ENCODE measurements at regions not wholly inside any gene's neighbourhood (a gene's known extent, or its start where the extent isn't known, plus 50 kb on each side); places are given as distances from the start of the nearest gene placed in this dataset.

- Histone ChIP-seq H2BK5ac (ENCODE audit: insufficient read length, low read length) (no peak overlapping the region), H3K14ac (ENCODE audit: insufficient read depth, low read length) (no peak overlapping the region), H3K27me3 (ENCODE audit: insufficient read depth, low read length) (no peaks in the 10 kb centered on the region), H2BK12ac (ENCODE audit: insufficient read length, low read depth, low read length) (no peak overlapping the region), H3K4me2 (ENCODE audit: insufficient read depth, insufficient read length, low read length) (no peak overlapping the region), H2AK5ac (ENCODE audit: insufficient read length, low read length) (no peak overlapping the region), H2BK20ac (ENCODE audit: low read depth, low read length, poor library complexity, severe bottlenecking) (no peak overlapping the region), H3K23me2 (ENCODE audit: insufficient read length, low read depth, low read length, poor library complexity, severe bottlenecking) (no peaks in the 10 kb centered on the region), H3K9me3 (ENCODE audit: control insufficient read depth, low read depth, low read length) (no peaks in the 10 kb centered on the region), H2BK120ac (ENCODE audit: low read depth, low read length, poor library complexity, severe bottlenecking) (no peak overlapping the region), H3K9ac (ENCODE audit: extremely low read depth, insufficient read length, low read length) (no peak overlapping the region), H4K91ac (ENCODE audit: insufficient read length, low read depth, low read length) (no peak overlapping the region), H4K8ac (replicated peaks; ENCODE audit: insufficient read length, low read depth, low read length) (no peak overlapping the region), H3K56ac (ENCODE audit: insufficient read length, low read depth, low read length) (no peak overlapping the region), H3K79me2 (ENCODE audit: insufficient read depth, low read length) (no peaks in the 10 kb centered on the region), H4K20me1 (ENCODE audit: control insufficient read depth, insufficient read depth, insufficient read length) (no peaks in the 10 kb centered on the region), H2BK15ac (ENCODE audit: low read depth, low read length) (no peak overlapping the region), H3K79me1 (ENCODE audit: insufficient read depth, low read depth, low read length, poor library complexity, severe bottlenecking) (no peaks in the 10 kb centered on the region), H3K4ac (ENCODE audit: low read depth, low read length) (no peak overlapping the region), H3K18ac (ENCODE audit: insufficient read length, low read depth, low read length) (no peak overlapping the region), H4K5ac (ENCODE audit: insufficient read length, low read depth, low read length) (no peak overlapping the region), H3K27ac (ENCODE audit: insufficient read length, low read depth, low read length) (no peak overlapping the region), H2AFZ (ENCODE audit: low read length) (no peak overlapping the region), H3K4me1 (ENCODE audit: insufficient read depth, low read length) (no peaks in the 10 kb centered on the region; the same call in 1 of the 2 replicates), H3T11ph (ENCODE audit: low read length) (no peak overlapping the region), H3K23ac (ENCODE audit: insufficient read length, low read depth, low read length) (no peak overlapping the region)
- peaks cover 0 to 5% of the 10 kb centered on the region in 2 experiments; a peak in 2 of 4 replicates for H3K4me1 Mint-ChIP-seq
- no peak overlapping the region for H3K4me3 Mint-ChIP-seq
- no peaks in the 10 kb centered on the region; a peak in 2 of 7 replicates for H3K36me3 Mint-ChIP-seq (ENCODE audit: insufficient read depth in 1 of 3, low read depth in 3 of 3)
- H3K27me3 Mint-ChIP-seq (ENCODE audit: low read depth) = peaks cover 4% of the 10 kb centered on the region; the same call in 1 of the 2 replicates
- no CpG with 5 or more reads among the region's 4 CpGs for WGBS (ENCODE audit: extremely low coverage, insufficient read length, low lambda C conversion rate)
- H3K27ac Mint-ChIP-seq = no peak overlapping the region
- no peak for TF ChIP-seq CTCF (conservative IDR thresholded peaks at IDR 0.05)
- DNase-seq = no peak
- peaks cover 0 to 3% of the 10 kb centered on the region in 2 experiments; a peak in 3 of 5 replicates for H3K9me3 Mint-ChIP-seq
Observed at GRCh38 chr5:5065472-5065871, 74.7 kb upstream of the ADAMTS16 start.

Measured in H9 (cell line).